Left renal cortex interstitium (tissue), 4 donors: ENCODE measurements at regions not wholly inside any gene's neighbourhood (a gene's known extent, or its start where the extent isn't known, plus 50 kb on each side); places are given as distances from the start of the nearest gene placed in this dataset.
A peak's percentile ranks its signal among the peaks of the same experiment; 100 is the strongest.
"Not testable (repeated sequence)": the region's sequence is repeated elsewhere in the genome, so short reads cannot be mapped to it uniquely, and the experiment has no call there.

Experiments used
- DNase-seq, 4 donors: peaks; one replicate each; pipeline ENCODE4 v3.0.0-alpha.2; 2013; ENCODE audit warnings: low read depth in 4 of 4, low spot score in 2 of 4, missing footprints in 1 of 4

DNA sequence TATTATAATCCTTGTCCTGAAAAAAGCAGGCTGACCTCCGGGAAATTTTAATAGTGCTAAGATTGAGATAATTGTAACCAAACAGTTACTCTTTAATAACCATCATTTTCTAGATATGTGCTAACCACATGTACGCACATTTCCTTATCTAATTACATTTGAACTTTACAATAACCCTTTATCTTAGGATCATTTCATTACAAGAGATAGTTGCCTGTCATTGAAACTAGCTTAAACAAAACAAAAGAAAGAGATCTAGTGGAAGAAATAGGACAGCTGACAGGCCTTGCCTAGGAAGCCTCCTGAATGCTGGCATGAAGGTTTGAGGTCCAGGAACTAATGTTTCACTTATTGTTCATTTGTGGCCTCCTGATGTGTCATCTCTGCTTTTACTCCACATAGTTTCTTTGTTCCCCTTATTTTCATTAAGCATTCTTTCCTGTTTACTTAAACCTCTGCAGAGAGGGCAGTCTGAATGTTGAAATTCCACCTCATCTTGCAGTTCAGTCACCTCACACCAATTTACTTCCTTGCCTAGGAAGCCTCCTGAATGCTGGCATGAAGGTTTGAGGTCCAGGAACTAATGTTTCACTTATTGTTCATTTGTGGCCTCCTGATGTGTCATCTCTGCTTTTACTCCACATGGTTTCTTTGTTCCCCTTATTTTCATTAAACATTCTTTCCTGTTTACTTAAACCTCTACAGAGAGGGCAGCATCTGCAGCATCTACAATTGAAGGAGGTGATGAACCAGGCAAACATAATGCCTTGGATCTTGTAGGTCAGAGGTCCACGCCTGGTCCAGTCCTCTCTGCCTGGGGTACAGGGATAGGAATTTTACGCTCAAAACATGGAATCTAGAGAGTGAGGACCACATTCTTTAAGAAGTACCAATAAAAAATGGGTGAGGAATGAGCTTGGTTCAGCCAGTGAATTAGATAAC is 247.5 kb downstream of the SPATA31A6 start:
- DNase-seq = not testable (repeated sequence)

DNA sequence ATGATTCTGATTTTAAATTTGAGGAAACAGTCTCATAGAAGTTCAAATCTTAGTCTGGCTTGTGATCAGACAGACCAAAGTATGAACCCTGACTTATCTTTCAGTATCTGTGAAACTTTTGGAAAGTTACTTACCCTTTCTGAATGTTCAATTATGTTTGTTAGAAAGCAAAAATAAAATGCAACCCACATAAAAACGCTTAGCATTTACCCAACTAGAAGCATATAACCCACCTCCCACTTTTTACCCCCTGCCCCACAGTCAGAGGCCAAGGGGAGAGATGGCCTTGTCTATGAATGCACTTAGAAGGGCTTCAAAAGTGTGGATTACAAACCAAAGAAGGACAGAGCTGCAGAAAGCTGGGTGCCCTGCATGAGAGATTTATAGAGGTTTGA is 248.2 kb downstream of the SPATA31A6 start:
- not testable (repeated sequence) for DNase-seq

DNA sequence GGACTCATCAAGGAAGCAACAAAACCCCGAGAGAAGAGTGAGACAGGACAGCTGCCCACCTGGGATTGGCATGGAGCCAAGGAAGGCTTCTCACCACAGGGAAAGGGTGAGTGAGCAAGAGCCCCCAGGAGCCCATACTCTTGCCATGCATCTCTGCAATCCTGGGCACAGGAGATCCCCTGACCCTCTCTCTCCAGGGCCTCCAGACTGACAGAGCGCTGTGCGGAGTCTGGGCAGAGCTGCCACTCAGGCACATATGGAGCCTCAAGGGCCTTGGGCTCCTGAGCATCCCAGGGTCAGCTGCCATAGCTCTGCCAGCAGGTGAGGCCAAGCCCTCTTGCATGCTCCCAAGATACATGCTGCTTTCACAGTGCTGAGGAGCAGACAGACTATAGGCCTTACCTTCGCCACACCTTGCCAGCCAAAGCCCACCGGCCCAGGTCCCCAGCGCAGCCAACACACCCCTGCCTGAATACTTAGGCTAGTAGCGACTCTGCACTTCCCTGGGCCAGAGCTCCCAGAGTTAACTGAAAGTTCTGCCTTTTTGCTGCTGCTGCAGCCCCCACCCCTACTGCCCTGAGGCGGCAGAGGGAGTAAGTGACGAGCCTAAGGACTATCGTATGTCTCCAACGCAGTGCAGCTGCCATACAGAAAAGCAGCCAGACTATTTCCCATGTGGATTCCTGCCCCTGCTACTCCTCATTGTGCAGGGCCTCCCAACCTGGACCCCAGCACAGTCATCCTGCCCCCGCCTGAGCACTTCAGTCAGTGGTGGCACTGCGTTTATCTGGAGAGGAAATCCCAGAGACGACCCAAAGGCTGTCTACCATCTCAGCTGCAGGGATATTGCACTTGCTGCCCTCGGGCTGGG is 251.6 kb downstream of the SPATA31A6 start:
- DNase-seq = not testable (repeated sequence)

DNA sequence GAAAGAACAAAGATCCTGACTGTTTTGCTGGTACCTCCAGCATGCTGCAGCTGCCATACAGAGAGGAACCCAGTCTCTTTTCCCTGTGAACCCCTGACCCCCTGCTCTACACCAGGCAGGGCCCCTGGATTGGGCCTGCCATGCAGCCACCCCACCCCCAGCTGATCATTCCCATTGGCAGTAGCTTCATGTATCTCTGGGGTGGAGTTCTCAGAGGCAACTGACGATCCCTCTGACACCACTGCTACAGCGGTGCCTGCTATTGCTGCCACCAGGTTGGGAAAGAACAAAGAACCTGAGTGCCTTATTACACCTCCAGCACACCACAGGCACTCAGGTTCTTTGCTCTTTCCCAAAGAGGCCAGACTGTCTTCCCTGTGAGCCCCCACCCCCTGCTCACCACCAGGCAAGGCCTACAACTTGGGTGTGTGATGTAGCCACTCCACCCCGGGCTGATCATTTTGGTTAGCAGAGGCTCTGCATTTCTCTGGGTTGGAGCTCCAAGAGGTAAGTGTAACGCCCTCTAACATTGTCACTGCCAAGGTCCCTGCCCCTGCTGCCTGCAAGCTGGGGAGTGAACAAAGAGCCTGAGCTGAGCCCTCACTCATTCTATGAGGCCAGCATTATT is 252.4 kb downstream of the SPATA31A6 start:
- not testable (repeated sequence) for DNase-seq

DNA sequence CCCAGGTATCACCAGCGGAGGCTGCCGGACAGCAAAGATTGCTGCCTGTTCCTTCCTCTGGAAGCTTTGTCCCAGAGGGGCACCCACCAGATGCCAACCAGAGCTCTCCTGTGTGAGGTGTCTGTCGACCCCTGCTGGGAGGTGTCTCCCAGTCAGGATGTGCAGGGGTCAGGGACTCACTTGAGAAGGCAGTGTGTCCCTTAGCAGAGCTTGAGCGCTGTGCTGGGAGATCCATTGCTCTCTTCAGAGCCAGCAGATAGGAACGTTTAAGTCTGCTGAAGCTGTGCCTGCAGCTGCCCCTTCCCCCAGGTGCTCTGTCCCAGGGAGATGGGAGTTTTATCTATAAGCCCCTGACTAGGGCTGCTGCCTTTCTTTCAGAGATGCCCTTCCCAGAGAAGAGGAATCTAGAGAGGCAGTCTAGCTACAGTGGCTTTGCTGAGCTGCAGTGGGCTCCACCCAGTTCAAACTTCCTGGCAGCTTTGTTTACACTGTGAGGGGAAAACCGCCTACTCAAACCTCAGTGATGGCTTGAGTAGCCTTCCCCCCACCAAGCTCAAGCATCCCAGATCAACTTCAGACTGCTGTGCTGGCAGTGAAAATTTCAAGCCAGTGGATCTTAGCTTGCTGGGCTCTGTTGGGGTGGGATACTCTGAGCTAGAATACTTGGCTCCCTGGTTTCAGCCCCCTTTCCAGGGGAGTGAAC is 253.7 kb downstream of the SPATA31A6 start:
- DNase-seq = not testable (repeated sequence)

DNA sequence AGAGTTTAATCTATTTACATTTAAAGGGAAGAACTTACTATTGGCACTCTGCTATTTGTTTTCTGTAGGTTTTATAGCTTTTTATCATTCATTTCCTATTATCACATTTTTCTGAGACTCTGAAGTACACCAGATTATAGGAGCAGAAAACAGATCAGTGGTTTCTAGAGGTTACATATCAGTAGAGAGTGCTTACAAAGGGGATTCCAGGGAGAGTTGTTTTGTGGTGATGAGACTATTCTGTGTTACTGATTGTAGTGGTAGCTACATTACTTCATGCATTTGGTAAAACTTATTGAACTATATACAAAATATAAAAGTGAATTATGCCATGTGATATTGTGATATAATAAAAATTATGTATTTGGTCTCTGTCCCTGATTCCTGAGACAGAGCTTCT is 259.2 kb downstream of the SPATA31A6 start:
- not testable (repeated sequence) for DNase-seq

DNA sequence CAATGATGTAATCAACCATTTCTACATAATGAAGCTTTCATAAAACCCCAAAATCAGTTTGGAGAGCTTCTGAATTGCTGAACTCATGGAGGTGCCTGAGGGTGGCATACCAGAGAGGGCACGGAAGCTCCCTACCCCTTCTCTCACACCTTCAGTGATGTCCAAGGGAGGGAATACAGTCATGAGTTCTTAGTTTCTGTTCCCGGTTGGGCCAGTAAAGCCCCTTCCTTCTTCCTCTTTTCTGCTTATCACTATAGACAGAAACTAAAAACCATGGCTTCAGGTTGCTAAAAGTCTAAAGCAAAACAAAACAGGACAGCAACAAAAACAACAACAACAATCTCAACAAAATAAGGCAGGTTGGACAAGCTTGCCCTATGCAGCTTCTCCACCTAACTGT is 260.0 kb downstream of the SPATA31A6 start:
- DNase-seq = not testable (repeated sequence)

DNA sequence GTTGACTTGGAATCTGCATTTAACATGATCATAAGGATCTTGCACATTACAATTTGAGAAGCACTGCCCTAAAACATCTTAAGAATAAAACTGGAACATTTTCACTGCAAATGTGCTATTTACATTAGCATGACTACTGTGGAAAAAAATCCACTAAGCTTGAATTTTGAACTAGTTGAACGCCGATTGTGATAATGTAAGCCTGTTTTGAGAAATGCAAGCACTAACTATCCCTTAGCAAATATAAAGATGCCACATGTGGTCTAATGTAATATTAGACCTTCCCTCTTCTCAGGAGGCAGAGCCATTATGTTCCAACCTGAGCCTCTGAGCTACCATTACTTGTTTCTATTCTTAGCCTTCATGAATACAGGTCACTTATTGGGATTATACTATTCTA is 278.0 kb downstream of the SPATA31A6 start:
- DNase-seq = not testable (repeated sequence)

DNA sequence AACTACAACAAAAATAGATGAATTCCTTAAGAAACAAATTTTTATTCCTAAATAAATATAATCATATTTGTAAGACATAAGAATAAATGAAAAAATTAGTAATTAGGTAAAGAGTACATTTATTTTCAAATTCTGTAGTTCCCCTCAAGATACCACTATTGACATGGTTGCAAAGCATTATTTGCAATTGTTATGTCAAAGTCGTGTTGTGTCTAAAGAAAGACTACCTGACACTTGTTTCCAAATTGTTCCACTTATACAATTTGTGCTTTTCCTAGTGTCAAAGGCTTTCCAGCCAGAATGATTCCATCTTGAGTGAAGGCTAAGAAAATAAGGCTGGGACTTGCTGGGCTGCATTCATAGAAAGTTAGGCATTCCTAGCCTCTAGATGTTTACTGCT is 278.4 kb downstream of the SPATA31A6 start:
- not testable (repeated sequence) for DNase-seq

DNA sequence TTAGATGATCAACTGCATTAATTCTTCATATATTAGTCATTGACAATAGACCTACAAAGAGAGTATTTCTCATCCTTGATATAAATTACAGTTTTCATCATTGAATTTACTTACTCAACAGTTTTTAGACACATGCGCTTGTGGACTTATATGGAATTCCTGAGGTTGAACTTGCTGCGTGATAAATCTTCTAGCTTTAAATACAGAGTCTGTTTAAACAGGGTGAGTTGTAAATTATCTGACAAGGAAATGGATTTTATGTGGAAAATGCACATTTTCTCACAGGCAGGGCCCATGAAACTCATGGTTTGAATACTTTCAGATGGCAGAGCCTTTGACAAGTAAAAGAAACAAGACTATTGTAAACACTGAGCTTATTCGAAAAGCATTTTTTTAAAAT is 280.5 kb downstream of the SPATA31A6 start:
- peak in 3 of 4 donors; percentile 1 to 11 (median 8) for DNase-seq

DNA sequence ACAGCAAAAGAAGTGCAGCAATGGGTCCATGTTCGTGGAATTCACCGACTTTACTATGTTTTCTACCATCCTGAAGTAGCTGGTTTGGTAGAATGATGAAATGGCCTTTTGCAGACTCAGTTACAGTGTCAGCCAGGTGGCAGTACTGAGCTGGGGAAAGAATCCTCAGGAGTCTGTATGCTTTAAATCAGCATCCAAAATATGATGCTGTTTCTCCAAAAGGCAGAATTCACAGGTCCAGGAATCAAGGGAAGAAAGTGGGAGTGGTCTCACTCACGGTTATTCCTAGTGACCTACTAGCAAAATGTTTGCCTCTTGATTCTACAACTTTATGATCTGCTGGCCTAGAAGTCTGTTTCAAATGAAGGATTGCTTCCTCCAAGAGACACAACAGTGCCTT is 287.1 kb downstream of the SPATA31A6 start:
- not testable (repeated sequence) for DNase-seq

DNA sequence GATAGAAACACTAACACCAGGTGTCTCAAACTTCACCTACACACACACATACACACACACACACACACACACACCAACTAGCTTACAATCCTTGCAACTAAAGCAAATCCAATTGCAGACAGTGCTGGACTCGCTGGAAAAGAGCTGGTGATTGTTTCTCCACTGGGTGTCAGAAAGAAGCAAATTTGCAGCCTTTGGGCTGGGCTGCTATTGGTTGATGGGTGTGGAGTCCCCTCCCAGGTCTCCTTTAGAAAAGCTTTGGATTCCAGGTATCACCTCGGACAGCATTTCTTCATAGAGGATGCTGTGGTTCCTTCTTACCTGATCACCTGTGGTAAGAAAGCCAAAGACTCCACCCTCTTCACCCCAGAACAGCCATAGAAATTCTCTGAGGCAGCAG is 307.5 kb downstream of the SPATA31A6 start:
- DNase-seq = not testable (repeated sequence)

DNA sequence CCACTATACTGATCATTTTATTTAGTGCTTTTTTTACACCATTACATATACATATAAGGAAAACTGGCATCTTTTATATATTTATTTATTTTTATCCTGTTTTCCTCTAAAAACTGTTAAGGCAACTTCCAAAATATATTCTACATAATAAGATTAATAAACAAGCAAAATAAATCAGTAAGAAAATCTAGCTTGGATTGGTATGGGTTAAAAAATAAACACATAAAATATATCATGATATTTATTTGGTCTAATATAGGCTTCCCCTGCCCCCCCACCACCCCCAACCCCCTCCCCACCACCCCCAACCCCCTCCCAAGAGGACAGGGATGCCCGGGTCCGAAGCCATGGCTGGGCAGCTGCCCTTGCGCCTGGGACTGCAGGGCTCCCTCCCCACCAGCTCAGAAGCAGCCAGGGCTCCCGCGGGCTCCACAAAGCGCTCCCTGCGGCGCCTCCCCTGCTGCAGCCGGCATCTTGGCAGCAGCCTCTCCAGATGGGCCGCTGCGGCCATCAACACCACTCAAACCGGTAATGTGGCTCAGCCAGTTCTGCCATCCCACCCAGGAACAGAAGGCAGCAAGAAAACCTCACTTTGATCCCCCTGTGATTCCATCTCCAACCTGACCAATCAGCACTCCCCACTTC is 319.3 kb downstream of the SPATA31A6 start:
- not testable (repeated sequence) for DNase-seq

DNA sequence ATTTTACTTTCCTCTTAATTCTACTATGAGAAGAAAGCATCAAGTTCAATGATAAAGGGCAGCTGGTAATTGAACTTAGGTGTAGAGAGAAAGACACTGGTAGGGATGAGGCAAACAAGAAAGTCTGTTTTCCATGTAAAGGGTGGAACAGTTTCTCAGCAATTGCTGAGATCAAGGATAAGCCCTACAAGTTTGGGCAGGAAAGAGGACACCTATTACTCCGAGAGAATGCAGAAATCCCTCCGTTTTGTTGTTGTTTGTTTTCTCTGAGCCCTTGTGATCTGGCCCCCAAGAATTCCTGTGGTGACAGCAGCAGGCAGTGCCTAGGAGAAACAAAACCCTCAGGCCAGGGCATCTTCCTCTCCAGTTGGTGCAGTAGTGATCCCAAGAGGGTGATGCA is 324.7 kb downstream of the SPATA31A6 start:
- DNase-seq = not testable (repeated sequence)

DNA sequence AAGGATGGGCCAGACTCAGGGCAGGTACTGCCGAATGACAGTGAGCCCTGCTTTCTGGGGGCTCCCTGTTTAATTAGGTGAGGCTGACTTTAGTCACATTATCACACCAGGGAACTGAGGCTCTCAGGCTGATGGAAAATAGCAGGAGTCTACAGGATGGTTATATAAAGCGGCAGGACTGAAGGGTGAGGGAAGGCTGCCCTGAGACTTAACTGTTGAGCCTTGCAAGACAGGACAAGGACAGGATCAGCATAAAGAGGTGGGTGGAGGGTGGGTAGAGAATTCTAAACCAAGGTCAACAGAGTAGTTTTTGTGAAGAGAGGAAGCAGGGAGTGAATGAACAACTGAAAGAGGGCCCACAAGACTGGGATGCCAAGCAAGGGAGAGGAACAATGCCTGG is 330.1 kb downstream of the SPATA31A6 start:
- DNase-seq = not testable (repeated sequence)

DNA sequence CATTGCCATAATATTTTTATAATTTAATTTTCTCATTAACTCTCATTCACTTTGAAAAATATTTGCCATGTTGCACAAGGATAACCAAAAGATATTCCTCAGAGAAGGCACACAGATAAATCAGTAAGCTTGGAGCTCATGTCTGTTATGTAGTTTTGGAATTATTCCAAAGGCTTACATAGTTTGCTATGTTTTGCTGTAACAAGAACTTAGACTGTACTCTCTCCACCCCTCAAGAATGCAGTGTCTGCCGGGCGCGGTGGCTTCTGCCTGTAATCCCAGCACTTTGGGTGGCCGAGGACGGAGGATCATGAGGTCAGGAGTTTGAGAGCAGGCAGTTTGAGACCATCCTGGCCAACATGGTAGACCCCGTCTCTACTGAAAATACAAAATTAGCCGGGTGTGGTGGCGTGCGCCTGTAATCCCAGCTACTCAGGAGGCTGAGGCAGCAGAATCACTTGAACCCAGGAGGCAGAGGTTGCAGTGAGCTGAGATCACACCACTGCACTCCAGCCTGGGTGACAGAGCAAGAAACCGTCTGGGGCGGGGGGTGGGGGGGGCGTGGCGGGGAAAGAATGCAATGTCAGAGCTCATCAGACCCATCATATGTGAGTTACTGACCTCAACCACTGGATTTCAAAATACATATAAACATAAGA is 351.0 kb downstream of the SPATA31A6 start:
- DNase-seq = not testable (repeated sequence)

DNA sequence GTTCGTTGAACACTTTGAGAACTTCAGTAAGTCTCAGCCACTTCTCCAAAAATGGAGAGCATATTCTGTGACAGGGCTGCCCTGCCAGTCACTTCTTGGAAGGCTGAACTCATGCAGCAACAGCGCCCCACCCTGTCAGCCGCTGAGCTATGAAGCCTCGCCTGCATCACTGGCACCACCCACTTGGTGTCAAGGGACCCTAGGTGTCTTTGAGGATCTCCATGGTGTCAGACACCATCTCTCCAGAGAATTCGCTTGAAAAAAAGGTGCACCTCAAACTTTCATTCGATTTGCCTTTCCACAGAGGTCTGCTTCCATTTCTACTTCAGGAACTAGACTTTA is 351.5 kb downstream of the SPATA31A6 start:
- DNase-seq = not testable (repeated sequence)

DNA sequence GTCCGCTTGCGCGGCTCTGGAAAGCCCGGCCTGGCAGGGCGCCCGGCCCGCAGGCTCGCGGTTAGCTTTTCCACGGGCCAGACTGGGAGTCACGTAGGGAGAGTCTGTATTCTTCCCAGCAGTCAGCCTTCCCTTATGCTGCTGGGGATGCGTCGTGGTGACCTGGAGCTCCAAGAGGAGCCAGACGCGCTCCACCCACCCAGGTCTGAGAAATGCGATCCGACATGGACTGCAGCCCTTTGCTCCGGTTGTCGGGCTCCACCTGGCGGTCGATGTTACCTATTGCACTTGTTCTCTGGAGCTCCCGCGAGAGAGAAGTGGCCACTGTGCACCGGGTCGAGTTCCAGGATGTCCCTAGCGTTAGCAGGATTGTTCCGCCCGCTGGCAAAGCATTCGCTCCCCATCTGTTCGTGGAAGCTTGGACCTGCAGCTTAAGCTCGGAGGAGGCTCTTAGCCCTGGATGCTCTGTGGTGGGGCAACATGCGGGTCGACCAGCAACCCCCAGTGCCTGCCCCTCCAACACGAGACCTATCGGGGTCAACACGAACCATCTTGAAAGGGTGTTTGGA is 367.4 kb downstream of the SPATA31A6 start:
- not testable (repeated sequence) for DNase-seq

DNA sequence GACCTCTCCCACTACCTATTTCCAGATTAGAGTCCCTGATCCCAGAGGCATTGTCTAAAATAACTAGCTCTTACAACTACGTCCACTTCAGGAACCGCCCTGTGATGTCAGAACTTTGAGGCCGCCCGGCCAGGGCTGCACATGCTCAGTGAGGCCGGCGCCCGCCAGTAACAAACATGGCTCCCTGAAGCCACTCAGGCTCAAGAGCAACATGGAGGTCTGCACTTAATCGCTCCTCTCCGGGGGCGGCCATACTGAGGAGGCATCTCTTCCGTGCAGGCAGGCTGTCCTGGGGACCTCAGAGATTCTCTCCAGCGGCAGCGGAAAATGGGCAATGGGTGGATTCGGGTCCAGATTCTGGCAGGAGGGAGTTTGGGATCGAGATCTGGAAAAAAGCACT is 385.1 kb downstream of the SPATA31A6 start:
- DNase-seq = not testable (repeated sequence)
